Fibroblast of the aortic adventitia (primary cell): ENCODE measurements at regions not wholly inside any gene's neighbourhood (a gene's known extent, or its start where the extent isn't known, plus 50 kb on each side); places are given as distances from the start of the nearest gene placed in this dataset.
"Not testable (repeated sequence)": the region's sequence is repeated elsewhere in the genome, so short reads cannot be mapped to it uniquely, and the experiment has no call there.

Experiments used
- DNase-seq: peaks from one replicate; pipeline ENCODE4 v3.0.0-alpha.2; 2010; ENCODE audit warnings: low read depth
- H3K4me3 ChIP-seq: 2 replicates; pipeline ENCODE4 v1.5.1; 2011; ENCODE audit warnings: low read depth, mild to moderate bottlenecking, control low read depth, low read length, moderate library complexity
- TF ChIP-seq, protein P1 (sequence below): IDR thresholded peaks from 2 replicates; pipeline ENCODE4 v1.5.1; 2011; ENCODE audit warnings: mild to moderate bottlenecking, low read length, control low read depth, inconsistent platforms; ENCODE audit not compliant: insufficient read depth

- TF ChIP-seq, protein P1, sequence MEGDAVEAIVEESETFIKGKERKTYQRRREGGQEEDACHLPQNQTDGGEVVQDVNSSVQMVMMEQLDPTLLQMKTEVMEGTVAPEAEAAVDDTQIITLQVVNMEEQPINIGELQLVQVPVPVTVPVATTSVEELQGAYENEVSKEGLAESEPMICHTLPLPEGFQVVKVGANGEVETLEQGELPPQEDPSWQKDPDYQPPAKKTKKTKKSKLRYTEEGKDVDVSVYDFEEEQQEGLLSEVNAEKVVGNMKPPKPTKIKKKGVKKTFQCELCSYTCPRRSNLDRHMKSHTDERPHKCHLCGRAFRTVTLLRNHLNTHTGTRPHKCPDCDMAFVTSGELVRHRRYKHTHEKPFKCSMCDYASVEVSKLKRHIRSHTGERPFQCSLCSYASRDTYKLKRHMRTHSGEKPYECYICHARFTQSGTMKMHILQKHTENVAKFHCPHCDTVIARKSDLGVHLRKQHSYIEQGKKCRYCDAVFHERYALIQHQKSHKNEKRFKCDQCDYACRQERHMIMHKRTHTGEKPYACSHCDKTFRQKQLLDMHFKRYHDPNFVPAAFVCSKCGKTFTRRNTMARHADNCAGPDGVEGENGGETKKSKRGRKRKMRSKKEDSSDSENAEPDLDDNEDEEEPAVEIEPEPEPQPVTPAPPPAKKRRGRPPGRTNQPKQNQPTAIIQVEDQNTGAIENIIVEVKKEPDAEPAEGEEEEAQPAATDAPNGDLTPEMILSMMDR = no peak
- DNase-seq = no peak
- no peak overlapping the region for H3K4me3 ChIP-seq
Measured at GRCh38 chr15:61364871-61365270, 135.8 kb upstream of the RORA start.

GRCh38 chr15:61362912-61363311, 133.8 kb upstream of the RORA start:
- H3K4me3 ChIP-seq, DNase-seq: not testable (repeated sequence)

GRCh38 chr15:61344293-61344692, 115.2 kb upstream of the RORA start:
- TF ChIP-seq, protein P1 = no peak
- no peak overlapping the region for H3K4me3 ChIP-seq
- no peak for DNase-seq

- TF ChIP-seq, protein P1 = no peak
- no peak for DNase-seq
- no peak overlapping the region for H3K4me3 ChIP-seq
Measured at GRCh38 chr15:61342390-61342789, 113.3 kb upstream of the RORA start.

DNA sequence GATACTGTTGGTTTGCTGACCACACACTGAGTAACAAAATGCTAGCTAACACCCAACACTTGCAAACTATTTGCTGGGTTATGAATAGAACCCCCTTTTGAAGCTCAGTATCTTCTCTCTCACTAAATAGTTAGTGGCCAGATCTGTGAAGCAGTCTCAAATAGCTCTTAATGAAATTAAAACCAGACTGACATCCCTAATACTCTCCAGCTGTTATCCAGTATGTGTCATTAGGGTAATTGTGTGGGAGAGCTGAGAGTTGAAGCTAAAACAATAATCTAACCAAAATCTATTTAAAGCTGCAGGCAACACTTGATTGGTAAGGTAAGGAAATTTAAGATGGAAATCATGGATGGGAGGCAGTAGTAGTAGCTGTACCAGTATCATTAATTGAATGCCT, 110.4 kb upstream of the RORA start:
- DNase-seq = no peak
- no peak overlapping the region for H3K4me3 ChIP-seq
- TF ChIP-seq, protein P1 = no peak

GRCh38 chr15:61337541-61337940, 108.4 kb upstream of the RORA start:
- no peak for DNase-seq
- TF ChIP-seq, protein P1 = no peak

DNA sequence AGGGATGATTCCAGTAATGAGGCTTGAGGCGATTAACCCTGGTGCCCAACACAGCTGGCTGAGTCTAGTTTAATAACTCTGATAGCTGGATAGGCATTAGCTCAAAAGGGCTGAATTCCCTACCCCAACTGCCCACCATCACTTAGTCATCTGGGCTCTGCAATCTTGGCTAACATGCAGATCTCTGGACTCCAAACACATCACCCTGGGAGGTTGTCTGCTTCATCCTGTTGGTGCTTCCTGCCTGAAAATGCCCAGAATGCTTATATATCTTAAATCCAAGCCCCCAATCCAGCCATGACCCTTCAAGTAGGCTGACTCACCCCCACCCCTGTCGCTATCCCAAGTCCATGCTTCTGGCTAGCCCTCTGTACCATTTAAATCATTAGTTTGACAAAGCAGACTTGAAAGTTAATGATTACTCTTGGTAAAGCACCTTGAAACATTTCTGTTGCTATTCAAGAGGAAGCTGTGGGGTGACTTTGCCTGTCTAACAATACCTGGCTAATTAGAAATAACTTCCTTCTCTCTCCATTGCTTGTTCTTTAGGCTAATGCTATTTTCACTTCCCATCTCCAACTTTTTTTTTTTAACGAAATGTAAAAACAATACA, 107.0 kb upstream of the RORA start:
- no peak overlapping the region for H3K4me3 ChIP-seq
- DNase-seq = no peak
- TF ChIP-seq, protein P1 = no peak

More at GRCh38 chr15:61337541-61337940, 108.4 kb upstream of the RORA start:
- no peak overlapping the region for H3K4me3 ChIP-seq

- not testable (repeated sequence) for DNase-seq, H3K4me3 ChIP-seq
Measured at GRCh38 chr15:61334714-61335113, 105.6 kb upstream of the RORA start.
